SW 1271 (cell line): ENCODE measurements at regions not wholly inside any gene's neighbourhood (a gene's known extent, or its start where the extent isn't known, plus 50 kb on each side); places are given as distances from the start of the nearest gene placed in this dataset.

Experiments used
- DNase-seq, 2 experiments: peaks; one replicate each; lab custom pipeline; 2025; lab: John Stamatoyannopoulos, UW

- no peak for DNase-seq
Measured at GRCh38 chr3:31379598-31379997, 153.1 kb upstream of the STT3B start.

GRCh38 chr3:31382856-31383255 lies 149.9 kb upstream of the STT3B start:
- DNase-seq, result no peak

GRCh38 chr3:31384117-31384516 lies 148.6 kb upstream of the STT3B start:
- DNase-seq, result no peak

GRCh38 chr3:31389939-31390338 lies 142.8 kb upstream of the STT3B start:
- no peak for DNase-seq

- DNase-seq, result no peak
Measured at GRCh38 chr3:31390466-31390865, 142.3 kb upstream of the STT3B start.

GRCh38 chr3:31391150-31391549 lies 141.6 kb upstream of the STT3B start:
- no peak for DNase-seq

- DNase-seq, result no peak
Measured at GRCh38 chr3:31392568-31392967, 140.2 kb upstream of the STT3B start.

GRCh38 chr3:31399271-31399670 lies 133.5 kb upstream of the STT3B start:
- DNase-seq, result no peak

- DNase-seq, result no peak
Measured at GRCh38 chr3:31402117-31402516, 130.6 kb upstream of the STT3B start.

- DNase-seq, result no peak
Measured at GRCh38 chr3:31403197-31403596, 129.5 kb upstream of the STT3B start.

GRCh38 chr3:31404871-31405270 lies 127.9 kb upstream of the STT3B start:
- no peak for DNase-seq

GRCh38 chr3:31405515-31405914 lies 127.2 kb upstream of the STT3B start:
- no peak for DNase-seq

GRCh38 chr3:31406896-31407295 lies 125.8 kb upstream of the STT3B start:
- DNase-seq, result no peak

- no peak for DNase-seq
Measured at GRCh38 chr3:31407665-31408064, 125.1 kb upstream of the STT3B start.

- DNase-seq, result no peak
Measured at GRCh38 chr3:31408720-31409119, 124.0 kb upstream of the STT3B start.

- no peak for DNase-seq
Measured at GRCh38 chr3:31409389-31409788, 123.3 kb upstream of the STT3B start.

GRCh38 chr3:31409866-31410265 lies 122.9 kb upstream of the STT3B start:
- no peak for DNase-seq

GRCh38 chr3:31410411-31410810 lies 122.3 kb upstream of the STT3B start:
- DNase-seq, result no peak

GRCh38 chr3:31412832-31413231 lies 119.9 kb upstream of the STT3B start:
- DNase-seq, result no peak

- no peak for DNase-seq
Measured at GRCh38 chr3:31413515-31413914, 119.2 kb upstream of the STT3B start.

GRCh38 chr3:31416980-31417379 lies 115.7 kb upstream of the STT3B start:
- no peak for DNase-seq

- DNase-seq, result no peak
Measured at GRCh38 chr3:31417486-31417885, 115.2 kb upstream of the STT3B start.

GRCh38 chr3:31420311-31420710 lies 112.4 kb upstream of the STT3B start:
- no peak for DNase-seq

GRCh38 chr3:31421314-31422048 lies 111.2 kb upstream of the STT3B start:
- no peak for DNase-seq
